Activated CD8-positive, alpha-beta memory T cell treated with anti-CD3 and anti-CD28 coated beads, Interleukin-2, amount 50 U/mL, for 4 hours (primary cell): ENCODE measurements at regions not wholly inside any gene's neighbourhood (a gene's known extent, or its start where the extent isn't known, plus 50 kb on each side); places are given as distances from the start of the nearest gene placed in this dataset.

Experiments used
- DNase-seq: peaks from one replicate; pipeline ENCODE4 v3.0.0-alpha.2; 2020

DNA sequence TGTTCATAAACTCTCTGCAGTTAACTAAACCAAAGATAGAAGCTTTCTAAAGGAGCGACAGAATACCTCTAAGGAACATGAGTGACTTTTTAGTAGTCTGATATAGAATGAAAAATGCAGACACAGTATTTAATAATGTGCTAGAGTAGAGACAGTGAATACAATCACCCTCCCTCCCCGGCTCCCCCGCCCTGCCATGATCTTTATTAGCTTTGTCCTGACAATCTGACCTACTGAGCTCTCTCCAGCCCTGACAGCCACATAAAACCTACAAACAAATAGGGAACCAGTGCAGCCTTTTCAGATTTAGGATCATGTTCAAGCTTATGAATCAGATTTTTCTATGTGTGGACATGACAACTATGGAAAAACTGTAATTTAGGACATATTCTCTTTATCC is 777.6 kb upstream of the FANCL start:
- no peak for DNase-seq

DNA sequence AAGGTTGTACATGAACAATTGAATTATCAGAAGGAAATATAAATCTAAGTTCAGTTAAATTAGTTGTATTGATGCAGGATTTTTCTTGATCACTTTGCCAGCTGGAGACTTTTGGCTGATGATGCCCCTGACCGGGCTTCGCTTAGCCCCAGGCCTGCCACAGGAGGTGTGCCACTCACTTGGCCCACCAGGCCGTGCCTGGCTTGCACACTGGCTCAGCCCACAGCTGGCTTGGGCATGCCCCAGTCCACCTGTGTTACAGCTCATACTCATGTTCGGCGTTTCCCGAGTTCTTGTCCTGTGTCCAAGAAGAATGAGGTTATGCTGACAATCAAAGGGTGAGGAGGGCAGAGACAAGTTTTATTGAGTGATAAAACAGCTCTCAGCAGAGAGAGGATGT is 773.9 kb upstream of the FANCL start:
- no peak for DNase-seq

DNA sequence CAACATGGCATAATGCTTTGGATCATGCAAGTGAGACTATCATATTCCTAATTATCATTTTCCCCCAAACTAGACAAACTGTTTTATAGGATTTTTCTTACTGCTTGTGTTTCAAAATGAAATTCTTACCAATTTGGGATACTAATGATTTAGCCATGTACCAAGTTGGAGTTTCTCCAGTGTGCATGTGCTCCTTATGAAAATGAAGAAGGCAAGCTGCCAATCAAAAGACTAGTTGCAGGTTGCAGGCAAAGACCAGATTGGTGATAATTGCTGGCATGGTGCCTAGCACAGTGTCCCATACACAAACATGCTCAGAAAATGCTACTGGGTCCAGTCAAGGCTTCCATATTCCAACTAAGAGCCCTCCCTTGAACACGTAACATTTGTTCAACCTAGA is 771.8 kb upstream of the FANCL start:
- no peak for DNase-seq

DNA sequence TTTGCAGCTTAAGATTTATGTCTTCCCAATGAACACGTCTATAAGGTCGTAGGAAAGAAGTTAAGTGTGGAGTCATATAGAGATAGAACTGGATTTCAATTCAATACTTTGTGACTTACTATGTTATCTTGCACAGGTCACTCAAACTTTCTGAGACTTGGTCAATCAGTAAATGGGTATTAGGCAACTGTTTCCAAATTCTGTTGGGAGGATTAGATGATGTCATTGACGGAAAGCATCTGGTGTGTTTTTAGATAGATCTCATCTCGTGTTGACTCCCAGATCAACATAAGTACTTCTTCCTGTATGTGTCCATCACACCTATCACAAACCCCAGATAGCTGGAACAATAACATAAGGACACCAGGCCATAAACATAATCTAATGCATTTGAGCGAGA is 771.1 kb upstream of the FANCL start:
- no peak for DNase-seq

DNA sequence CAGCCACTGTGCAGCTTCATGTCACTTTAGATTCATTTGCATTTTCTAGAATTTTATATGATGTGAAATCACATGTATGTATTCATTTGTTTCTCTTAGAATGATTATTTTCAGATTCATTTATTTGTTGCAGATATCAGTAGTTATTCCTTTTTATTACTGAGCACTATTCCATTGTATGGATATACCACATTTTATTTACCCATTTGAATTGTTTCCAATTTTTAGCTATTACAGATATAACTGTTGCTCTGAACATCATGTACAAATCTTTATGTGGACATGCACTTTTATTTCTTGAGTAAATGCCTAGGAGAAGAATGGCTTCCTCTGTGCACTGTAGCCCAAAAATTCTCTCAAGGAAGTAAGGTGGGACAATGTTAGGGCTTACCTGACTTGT is 767.8 kb upstream of the FANCL start:
- no peak for DNase-seq

DNA sequence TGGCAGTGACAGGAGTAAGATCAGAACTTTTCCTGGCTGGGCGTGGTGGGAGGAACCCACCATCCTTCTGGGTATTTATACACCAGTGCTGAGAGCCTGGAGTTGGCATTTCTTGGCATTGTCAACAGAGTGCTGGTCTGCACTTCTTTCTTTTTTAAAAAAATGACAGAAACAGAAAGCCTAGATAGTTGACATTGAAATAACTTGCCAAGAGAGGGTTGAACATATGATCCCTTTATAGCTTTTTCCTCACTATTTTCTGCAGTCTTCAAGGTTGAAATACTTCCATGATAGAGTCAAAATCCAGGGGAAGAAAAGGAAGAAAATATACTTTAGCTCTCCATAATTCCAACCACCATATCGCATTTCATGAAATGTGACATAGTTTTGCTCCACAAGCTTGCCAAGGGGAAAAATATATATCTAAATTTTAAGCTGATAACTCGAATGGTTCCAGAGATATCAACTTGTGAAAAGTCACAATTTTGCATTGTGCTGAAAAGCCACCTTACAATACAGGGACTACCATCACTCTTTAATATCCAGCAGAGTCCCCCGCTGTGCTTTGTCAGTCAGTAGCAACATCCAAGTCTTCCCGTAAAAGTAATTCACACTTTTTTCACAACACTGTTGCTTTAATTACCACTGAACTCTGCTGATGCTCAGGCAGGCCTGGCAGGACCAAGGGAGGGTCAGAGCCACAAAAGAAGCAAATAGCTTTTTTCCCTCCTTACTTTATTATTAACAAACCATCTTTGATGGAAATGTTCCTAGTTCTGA is 764.9 kb upstream of the FANCL start:
- no peak for DNase-seq

DNA sequence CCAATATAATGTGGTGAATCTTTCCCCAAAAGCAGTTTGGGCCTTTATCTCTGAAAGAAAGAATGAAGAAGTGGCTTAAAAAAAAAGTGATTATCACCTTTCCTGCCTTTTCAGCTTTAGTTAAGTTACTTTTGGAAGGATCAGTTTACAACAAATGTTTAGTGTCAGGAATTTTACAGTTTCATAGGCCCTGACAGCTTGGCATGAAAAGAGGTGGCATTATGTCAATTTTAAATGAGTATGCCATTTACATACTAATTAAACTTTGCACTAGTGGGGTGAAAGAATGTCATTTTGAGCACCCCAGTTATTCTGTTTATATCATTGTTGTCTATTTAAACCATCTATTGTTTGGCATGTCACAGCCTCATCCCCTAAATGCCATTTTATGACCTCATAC is 763.5 kb upstream of the FANCL start:
- no peak for DNase-seq

DNA sequence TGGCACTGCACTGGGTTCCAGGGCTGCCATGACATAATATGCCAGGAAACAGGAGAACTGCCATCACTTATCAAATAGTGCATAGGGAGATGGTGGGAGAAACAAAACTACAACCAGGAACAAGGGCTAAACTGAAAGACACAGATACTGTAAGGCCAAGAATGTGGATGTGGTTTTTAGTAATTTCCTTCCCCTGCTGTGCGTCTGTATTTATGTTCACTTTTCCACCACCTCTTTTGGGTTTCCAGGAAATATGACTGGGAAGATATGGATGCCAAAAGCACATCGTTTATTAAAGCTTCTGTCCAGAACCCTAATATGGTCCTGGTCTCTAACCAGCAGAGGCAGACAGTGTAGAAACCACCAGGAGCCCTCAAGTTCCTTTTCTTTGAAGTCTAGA is 759.7 kb upstream of the FANCL start:
- no peak for DNase-seq

DNA sequence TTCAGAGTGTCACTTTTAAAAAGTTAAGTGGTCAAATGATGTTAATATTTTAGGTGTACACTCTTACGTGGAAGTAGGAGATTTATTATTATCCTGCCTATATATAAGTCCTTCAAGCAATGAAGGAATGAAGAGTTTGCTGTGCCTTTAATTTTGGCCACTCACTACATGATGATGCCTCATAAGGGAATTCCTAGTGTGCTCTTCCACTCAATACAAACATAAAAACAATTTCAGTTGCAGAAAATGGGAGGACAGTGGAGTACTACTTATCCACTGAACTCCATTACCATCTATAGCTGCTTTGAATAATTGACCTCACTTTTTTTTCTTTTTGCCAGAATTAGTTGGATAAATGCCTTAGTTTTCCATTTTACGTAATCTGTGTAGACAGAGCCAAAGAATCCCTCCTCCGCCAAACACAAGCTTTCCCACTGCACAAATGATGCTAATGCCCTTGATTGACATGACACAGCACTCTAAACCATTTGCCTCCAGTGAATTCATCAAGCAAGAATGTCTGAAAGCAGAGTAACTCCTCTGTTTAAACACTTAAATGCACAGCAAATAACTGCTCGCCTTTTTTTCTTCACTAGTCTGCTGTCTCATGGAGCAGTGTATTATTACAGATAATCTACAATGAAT is 751.1 kb upstream of the FANCL start:
- DNase-seq, result no peak

DNA sequence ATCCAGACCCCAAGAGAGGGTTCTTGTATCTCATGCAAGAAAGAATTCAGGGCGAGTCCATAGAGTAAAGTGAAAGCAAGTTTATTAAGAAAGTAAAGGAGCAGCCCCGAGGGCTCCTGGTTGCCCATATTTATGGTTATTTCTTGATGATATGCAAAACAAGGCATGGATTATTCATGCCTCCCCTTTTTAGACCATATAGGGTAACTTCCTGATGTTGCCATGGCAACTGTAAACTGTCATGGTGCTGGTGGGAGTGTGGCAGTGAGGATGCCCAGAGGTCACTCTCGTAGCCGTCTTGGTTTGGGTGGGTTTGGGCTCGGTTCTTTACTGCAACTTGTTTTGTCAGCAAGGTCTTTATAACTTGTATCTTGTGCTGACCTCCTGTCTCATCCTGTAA is 750.2 kb upstream of the FANCL start:
- DNase-seq, result no peak

DNA sequence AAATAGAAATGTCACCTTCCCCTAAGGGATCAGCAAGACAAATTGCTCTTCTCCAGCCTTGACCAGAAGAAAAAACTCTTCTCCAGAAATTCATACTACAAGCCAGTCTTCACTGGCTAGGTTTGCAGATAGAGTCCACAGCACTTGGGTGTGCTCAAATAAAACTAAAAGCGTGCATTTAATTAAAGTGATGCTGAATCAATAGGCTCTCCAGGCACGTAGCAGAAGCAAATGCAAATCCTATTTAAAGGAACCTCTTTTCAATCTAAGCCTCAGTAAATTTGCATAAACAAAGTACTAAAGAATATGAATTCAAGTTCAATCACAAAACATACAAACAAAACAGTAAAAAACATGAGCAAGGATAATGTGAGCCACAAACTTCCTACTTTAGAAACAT is 744.4 kb upstream of the FANCL start:
- DNase-seq, result no peak

DNA sequence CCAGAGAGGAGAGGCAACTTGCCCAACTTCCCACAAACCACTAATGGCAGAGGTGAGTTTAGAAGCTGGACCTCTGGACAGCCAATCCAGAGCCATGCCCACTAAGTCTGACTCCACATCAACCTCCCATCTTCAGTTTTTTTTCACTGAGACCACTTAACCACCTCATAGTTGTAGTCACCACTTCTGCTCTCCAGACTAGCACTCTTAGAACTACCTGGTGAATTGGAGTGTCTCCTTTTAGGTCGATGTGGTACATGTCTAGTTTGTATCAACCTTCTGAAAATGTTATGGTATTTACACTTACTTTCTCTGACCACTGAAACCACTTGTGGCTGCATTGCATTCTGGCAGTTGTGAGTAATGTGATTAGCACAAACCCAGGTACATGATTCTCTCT is 743.6 kb upstream of the FANCL start:
- no peak for DNase-seq

DNA sequence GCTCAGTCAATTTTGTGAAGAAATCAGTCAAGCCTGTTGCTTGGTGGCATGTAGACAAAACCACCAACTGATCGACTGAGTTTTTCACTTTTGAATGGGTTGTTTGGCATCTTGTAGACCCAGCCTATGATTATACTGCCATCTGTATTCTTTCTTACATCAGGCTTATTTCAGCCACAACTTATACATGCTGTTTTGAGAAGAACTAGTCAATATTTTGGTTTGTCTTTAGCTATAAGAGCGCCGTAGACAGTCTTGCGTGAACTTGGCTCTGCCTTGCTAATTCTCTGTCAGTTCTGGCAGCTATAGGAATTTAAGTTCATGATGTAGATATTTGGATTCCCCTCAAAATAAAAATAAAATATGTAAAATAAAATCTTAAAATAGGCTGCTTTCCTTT is 742.0 kb upstream of the FANCL start:
- DNase-seq, result no peak

DNA sequence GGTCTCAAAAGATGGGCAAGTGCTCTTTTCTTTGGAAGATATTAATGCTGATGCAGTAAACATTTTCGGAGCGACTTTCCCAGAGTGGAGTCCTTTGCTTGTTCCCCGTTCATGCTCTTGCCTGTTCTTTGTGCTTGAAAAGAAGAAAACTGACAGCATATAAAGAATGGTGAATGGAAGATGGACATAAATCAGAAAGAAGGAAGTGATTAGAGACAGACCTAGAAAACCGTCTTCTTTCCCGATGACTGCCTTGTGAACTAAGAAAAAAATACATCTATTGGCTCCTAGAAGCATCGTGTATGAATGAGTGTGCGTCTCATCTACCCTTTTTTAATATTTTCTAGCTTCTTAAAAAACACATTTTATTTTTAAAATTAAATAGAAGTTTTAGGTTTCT is 740.1 kb upstream of the FANCL start:
- DNase-seq, result no peak

DNA sequence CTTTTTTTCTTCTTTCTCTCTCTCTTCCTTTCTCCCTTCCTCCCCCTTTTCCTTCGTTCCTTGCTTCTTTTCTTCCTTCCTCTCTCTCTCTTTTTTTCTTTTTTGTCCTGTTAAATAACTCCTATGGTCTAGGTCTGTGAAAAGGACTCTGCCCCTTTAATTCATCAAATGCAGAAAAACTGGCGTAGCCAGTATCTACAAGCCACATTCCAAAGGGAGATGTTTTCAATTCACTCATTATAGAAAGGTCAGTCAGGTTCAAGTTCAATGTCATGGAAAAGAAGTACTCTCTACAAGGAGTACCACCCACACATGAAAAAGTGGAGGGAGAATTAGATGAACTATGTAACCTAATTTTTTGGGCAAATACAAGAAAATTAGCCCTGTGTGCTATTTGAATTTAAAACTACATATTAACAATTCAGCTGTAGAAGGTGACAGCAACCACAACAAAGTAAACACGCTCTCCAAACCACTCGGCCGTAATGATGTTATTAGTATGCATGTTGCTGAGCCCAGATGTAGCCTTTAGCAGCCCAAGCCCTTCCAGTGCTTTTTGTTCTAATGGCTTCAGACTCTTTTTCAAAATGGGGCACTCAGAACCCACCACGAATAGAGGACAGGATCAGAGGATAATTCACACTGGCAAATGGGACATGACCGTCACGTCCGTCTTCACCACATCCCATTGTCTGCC is 735.4 kb upstream of the FANCL start:
- no peak for DNase-seq

DNA sequence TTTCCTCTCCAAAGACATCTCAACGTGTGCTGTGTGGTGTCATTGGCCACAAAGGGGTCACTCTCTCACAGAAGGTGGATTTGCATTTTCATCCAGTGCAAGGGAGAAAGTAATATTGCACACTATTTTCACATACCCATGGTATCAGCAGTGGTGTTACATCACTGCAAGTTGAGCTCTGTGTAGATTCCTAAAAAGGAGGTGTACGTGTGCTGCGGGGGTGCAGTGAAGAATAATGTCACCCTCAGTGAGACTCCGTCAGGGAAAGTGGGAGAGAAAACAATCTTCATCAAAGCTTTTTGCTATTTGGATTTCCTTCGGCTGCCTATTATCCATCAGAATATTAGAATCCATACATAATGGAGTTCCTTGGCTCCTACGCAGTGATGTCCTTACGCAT is 733.8 kb upstream of the FANCL start:
- DNase-seq, result no peak

DNA sequence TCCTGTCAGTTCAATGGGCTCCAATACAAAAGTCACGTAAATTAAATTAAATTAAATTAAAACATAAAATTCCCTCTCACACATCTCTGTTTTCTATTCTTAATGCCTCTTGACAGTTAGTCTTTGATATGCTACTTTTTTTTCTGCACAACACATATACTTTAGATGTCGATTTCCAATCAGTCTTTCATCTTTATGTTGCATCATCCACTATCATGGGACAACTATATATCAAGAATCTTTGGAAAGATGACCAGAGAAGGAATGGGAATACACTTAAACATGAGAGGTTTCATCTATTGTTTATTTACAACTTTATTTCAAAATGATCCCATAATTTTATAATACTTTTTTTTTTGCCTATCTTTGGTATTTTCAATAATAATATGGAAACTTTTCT is 733.3 kb upstream of the FANCL start:
- no peak for DNase-seq

DNA sequence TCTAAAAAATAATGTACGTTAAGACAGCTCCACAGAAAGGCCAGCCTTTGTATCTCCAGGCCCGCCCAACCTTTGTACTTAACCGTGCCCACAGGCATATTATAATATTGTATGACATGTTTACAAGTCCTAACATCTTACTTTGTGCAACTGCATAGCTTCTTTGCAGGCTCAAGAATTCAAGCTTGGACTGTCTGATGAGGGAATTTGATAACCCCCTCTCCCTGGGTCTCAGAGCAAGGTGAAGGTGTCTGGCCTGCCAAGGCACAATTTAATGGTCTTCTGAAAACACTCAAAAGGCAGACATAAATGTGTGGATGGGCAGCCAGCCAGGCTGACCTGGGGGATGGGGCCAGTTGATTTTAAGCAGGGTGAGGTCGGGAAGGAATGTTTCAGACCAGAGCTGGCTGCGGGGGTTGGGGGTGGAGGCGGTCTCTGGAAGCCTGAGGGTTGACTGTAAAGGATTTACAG is 732.7 kb upstream of the FANCL start:
- DNase-seq, result no peak

DNA sequence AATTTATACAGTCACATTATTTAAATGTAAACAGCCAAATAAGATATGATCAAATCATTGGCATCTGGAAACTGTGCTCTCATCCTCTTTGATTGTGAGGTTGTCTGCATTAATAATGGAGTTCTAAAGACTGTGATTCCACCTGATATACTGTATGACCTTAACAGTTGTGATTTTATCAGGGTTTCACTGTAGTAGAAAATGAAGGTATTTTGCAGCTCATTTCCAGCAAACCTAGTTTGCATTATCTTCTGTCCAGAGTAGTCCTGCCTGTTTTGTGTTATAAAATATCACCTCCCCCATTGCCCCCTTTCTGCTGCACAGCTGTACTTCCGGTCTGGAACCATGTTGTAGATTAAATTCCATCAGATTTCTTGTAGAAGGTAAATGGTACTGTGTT is 731.6 kb upstream of the FANCL start:
- no peak for DNase-seq

DNA sequence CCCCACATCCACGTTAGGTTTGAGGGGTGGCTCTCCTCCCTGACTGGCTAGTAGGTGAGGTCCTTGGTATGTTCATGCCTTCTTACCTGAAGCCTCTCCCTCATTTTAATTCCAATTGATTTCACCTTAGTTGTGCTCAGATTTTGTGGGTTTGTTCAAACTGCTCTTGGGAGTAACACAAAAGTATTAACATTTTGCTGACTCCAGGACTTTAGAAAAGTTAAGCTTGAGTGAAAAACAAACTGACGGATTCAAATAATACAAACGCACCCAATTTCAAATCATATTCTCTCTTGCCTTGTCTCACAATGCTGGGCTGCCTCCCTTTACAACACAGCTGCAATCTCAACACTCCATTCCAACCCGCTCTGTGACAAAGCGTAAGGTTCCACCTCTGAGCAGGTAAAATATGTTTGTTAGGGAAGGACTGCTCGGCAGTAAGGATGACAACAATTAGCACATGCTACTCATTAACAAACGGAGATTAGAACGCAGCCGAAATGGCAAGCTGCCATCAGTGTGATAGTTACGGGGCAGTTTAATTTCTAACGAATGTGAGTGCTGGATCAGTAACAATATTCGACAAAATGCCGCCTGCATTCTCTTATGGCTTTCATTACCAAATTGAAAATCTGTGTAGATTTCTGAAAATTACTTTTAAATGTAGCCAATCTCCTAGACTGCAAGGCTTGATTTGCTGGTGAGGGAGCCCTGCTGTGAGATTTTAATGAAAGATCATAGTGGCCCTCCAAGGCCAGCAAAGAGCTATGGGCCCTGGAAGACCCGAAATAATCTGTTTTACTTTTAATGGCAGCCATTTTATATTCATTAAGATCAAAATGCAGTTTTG is 730.6 kb upstream of the FANCL start:
- no peak for DNase-seq

DNA sequence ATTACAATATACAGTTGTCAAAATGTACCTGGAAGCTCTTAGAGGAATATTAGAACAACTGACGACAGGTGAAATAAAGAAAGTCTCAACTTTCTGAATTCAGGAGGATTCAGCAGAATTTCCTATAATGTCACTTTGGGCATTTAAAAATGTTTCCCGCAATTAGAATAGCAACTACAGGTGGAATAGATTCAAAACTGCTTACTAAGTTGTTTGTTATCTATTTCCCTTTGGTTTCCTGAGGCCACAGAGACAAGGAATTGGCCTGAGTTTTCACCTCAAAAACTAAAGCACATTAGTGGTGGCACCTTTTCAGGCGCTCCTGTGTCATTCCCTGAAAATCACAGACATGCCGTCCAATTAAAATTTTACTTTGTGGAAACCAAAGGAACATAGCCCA is 729.2 kb upstream of the FANCL start:
- no peak for DNase-seq

DNA sequence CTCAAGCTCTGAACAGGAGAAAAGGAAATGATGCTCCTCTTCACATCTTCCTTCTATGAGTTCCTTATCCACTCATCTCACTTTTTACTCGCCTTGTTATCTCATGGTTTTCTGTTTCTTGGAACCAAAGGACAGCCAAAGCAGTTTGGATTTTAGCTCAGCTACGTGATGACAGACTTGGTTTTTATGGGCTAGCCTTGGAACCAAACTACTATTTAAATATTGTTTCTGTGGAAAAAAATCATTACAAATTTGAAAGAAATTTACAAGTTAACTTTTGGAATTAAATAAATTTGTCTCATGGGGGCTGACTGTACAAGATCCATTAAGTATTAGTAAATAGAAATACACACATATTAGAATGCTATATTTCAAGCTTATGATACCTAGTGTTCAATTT is 727.8 kb upstream of the FANCL start:
- DNase-seq, result no peak

DNA sequence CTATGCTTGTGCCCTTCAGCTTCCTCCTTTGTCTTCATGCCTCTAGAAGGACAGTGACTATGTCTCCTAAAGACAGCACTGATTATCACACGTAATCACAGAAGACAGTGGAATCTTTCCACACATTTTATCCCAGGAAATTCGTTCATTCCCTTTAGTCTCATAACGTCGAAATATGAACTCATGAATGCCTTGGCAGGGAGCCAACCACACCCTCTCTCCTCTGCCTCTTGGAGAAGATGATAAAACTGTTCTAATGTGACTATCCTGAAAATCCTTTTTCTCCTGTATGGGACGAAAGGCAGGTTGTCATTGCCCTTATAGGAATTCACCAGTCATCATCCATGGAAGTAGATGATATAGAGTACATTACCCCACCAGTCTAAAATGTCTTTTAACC is 726.6 kb upstream of the FANCL start:
- DNase-seq, result no peak
